GM12865 (cell line): ENCODE measurements at regions not wholly inside any gene's neighbourhood (a gene's known extent, or its start where the extent isn't known, plus 50 kb on each side); places are given as distances from the start of the nearest gene placed in this dataset.

ENCODE experiments used
- DNase-seq: peaks from one replicate; pipeline ENCODE4 v3.0.0; 2010; ENCODE audit warnings: low read depth
- H3K4me3 ChIP-seq: 2 replicates; pipeline ENCODE4 v1.5.1; 2011; ENCODE audit warnings: mild to moderate bottlenecking, low read depth, low read length, control low read depth
- TF ChIP-seq, protein P1 (sequence below): IDR thresholded peaks from 2 replicates; pipeline ENCODE4 v1.5.1; 2011; ENCODE audit warnings: low read length, control low read depth, low read depth, inconsistent platforms; ENCODE audit not compliant: insufficient read depth; ENCODE audit errors: missing control alignments

- H3K4me3 ChIP-seq: peak overlapping the region; percentile 39
- TF ChIP-seq, protein P1, sequence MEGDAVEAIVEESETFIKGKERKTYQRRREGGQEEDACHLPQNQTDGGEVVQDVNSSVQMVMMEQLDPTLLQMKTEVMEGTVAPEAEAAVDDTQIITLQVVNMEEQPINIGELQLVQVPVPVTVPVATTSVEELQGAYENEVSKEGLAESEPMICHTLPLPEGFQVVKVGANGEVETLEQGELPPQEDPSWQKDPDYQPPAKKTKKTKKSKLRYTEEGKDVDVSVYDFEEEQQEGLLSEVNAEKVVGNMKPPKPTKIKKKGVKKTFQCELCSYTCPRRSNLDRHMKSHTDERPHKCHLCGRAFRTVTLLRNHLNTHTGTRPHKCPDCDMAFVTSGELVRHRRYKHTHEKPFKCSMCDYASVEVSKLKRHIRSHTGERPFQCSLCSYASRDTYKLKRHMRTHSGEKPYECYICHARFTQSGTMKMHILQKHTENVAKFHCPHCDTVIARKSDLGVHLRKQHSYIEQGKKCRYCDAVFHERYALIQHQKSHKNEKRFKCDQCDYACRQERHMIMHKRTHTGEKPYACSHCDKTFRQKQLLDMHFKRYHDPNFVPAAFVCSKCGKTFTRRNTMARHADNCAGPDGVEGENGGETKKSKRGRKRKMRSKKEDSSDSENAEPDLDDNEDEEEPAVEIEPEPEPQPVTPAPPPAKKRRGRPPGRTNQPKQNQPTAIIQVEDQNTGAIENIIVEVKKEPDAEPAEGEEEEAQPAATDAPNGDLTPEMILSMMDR: peak; percentile 64
- DNase-seq: peak; percentile 36
Measured at GRCh38 chr1:10867138-10867721, 70.8 kb upstream of the CASZ1 start.

DNA sequence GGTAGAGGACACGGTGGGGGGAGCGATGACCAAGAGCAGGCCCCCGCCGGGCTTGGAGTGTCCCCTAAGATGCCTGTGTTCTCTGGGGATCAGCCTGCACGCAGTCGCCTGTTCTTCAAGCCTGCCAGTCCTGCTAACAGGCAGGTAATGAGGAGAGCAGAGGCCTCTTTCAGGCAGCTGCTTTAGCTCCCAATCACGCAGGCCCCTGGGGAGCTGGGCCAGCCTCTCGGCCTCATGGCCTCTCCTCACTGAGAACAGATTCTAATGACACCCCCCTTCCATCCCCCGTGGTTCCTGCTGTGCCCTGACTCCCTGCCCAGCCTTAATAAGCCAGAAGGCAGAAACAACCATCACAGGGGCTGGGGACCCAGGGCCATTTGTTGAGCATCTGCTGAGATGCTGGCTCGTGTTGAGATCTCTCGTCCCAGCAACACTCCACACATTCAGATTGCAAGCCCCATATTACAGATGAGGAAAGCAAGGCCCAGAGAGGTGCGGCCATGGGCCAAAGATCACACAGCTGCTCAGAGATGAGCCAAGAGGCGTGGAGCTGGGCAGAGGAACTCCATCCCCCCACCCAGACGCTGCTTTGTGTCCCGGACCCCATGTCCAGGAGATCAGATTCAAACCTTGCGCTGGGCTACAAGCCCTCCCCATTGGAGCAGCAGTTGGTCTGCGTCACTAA, 71.6 kb upstream of the CASZ1 start:
- TF ChIP-seq, protein P1: no peak
- no peak overlapping the region for H3K4me3 ChIP-seq
- DNase-seq: no peak

DNA sequence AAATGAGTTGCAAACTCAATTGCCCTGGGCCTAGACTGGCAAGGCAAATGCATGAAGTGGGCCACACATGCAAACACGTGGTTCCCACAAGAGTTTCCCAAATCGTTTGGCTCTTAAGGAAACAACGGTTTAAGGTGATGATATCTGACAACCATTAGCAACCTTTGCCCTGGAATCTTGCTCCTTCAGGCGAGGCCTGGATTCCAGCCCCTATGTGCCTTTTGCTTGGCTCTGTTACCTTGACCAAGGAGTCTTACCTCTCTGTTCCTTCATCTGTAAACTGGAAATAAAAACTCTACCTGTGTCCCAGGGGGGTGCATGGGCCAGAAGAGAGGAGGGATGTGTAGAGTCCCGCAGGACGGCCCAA, 72.1 kb upstream of the CASZ1 start:
- H3K4me3 ChIP-seq: no peak overlapping the region
- TF ChIP-seq, protein P1: no peak
- DNase-seq: no peak

DNA sequence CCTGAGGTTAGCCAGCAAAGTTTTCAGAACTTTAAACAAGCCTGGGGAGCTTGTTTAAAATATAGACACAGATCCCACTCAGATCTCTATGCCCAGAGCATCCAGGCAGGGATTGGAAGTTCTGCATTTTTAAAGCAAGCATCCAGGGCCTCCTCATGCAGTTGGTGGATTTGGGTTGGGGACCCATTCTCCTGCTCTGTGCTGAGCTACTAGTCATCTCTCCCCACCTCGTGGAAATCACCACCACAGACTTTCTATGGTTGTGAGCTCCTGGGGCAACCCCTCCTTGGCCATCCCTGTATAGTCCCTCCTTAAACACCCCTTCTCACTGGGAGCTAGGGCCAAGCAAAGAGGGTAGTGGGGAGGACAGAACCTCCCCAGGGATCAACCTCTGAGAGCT, 73.5 kb upstream of the CASZ1 start:
- TF ChIP-seq, protein P1: no peak
- DNase-seq: no peak
- H3K4me3 ChIP-seq: no peak overlapping the region

- H3K4me3 ChIP-seq: no peak overlapping the region
- no peak for DNase-seq
- TF ChIP-seq, protein P1: no peak
Measured at GRCh38 chr1:10870493-10871096, 74.1 kb upstream of the CASZ1 start.

GRCh38 chr1:10873189-10873588, 76.7 kb upstream of the CASZ1 start:
- TF ChIP-seq, protein P1: no peak
- DNase-seq: peak; percentile 26
- H3K4me3 ChIP-seq: no peak overlapping the region
